ENCODE measurements at regions not wholly inside any gene's neighbourhood (a gene's known extent, or its start where the extent isn't known, plus 50 kb on each side); places are given as distances from the start of the nearest gene placed in this dataset.

DNA sequence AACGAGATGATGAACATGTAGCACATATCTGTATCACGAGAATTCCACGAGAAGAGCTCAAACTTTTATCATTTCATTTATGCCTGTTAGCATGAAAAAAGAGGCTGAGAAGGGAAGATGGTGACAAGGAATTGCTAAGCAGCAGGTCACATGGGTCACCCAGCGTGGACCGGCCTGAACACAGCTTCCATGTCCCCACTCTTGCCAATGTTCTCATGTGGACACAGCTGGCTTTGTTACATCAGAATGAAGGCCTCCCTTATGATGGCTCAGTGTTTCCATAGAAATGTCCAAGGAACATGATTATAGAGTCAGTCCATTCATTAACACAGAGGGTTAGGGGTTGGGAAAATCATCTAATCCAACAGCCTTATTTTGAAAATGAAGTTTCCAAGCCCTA lies 215.4 kb downstream of the CMPK2 start:
- TF ChIP-seq, protein P1, sequence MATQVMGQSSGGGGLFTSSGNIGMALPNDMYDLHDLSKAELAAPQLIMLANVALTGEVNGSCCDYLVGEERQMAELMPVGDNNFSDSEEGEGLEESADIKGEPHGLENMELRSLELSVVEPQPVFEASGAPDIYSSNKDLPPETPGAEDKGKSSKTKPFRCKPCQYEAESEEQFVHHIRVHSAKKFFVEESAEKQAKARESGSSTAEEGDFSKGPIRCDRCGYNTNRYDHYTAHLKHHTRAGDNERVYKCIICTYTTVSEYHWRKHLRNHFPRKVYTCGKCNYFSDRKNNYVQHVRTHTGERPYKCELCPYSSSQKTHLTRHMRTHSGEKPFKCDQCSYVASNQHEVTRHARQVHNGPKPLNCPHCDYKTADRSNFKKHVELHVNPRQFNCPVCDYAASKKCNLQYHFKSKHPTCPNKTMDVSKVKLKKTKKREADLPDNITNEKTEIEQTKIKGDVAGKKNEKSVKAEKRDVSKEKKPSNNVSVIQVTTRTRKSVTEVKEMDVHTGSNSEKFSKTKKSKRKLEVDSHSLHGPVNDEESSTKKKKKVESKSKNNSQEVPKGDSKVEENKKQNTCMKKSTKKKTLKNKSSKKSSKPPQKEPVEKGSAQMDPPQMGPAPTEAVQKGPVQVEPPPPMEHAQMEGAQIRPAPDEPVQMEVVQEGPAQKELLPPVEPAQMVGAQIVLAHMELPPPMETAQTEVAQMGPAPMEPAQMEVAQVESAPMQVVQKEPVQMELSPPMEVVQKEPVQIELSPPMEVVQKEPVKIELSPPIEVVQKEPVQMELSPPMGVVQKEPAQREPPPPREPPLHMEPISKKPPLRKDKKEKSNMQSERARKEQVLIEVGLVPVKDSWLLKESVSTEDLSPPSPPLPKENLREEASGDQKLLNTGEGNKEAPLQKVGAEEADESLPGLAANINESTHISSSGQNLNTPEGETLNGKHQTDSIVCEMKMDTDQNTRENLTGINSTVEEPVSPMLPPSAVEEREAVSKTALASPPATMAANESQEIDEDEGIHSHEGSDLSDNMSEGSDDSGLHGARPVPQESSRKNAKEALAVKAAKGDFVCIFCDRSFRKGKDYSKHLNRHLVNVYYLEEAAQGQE (IDR thresholded peaks at IDR 0.05; ENCODE audit: insufficient read depth in 1 of 2, low read depth in 2 of 2, low read length in 2 of 2), result no peak
- no peak for TF ChIP-seq POLR2AphosphoS5 (IDR thresholded peaks at IDR 0.05; ENCODE audit: low read depth, low read length)

Measured in PFSK-1 (cell line).